H1 (cell line): ENCODE measurements at regions not wholly inside any gene's neighbourhood (a gene's known extent, or its start where the extent isn't known, plus 50 kb on each side); places are given as distances from the start of the nearest gene placed in this dataset.

Experiments used
- CTCF ChIA-PET: fragments of 300-600 bp; sonication (Branson Sonifier 250); formaldehyde crosslinking; loops from one replicate; lab custom pipeline; 2021; ENCODE audit not compliant: partially characterized antibody; lab: Charles Lee
- POLR2A ChIA-PET: fragments of 300-600 bp; sonication (Branson Sonifier 250); formaldehyde crosslinking; loops from one replicate; lab custom pipeline; 2021; ENCODE audit warnings: inconsistent platforms; ENCODE audit not compliant: partially characterized antibody; lab: Charles Lee
- DNase-seq, 2 experiments: peaks; one replicate each; pipeline versions ENCODE4 v3.0.0 to v3.0.0-alpha.2; 2010 to 2022; ENCODE audit warnings: low spot score in 2 of 2, low read depth in 1 of 2, mixed read lengths in 1 of 2
- FAIRE-seq: peaks from 2 replicates; lab custom pipeline; 2011; peaks lifted over from hg19 to GRCh38; lab: Jason Lieb, UNC
- H2AFZ ChIP-seq: 2 replicates; pipeline ENCODE4 v1.8.1; 2012; ENCODE audit warnings: low read length, inconsistent platforms
- H2AK5ac ChIP-seq: 2 replicates; pipeline ENCODE4 v1.6.1; 2013; ENCODE audit warnings: low read depth, low read length
- H2BK120ac ChIP-seq: replicated peaks from 2 replicates; pipeline ENCODE3; 2013; ENCODE audit warnings: low read depth, low read length, inconsistent platforms
- H2BK12ac ChIP-seq: 2 replicates; pipeline ENCODE4 v1.6.1; 2013; ENCODE audit warnings: low read depth, low read length
- H2BK15ac ChIP-seq: 2 replicates; pipeline ENCODE4 v1.6.1; 2013; ENCODE audit warnings: low read length
- H2BK20ac ChIP-seq: 2 replicates; pipeline ENCODE4 v1.6.1; 2013; ENCODE audit warnings: low read length
- H2BK5ac ChIP-seq: 2 replicates; pipeline ENCODE4 v1.6.1; 2013; ENCODE audit warnings: low read depth, low read length
- H3K14ac ChIP-seq: 2 replicates; pipeline ENCODE4 v1.6.1; 2013; ENCODE audit warnings: inconsistent platforms; ENCODE audit not compliant: insufficient read length
- H3K18ac ChIP-seq: 2 replicates; pipeline ENCODE4 v1.6.1; 2013; ENCODE audit warnings: low read length; ENCODE audit errors: extremely low read depth
- H3K23ac ChIP-seq: 2 replicates; pipeline ENCODE4 v1.6.1; 2013; ENCODE audit warnings: inconsistent platforms; ENCODE audit not compliant: insufficient read length
- H3K23me2 ChIP-seq: 2 replicates; pipeline ENCODE4 v1.6.1; 2013; ENCODE audit warnings: low read depth, low read length
- H3K27ac ChIP-seq: 2 replicates; pipeline ENCODE4 v1.6.1; 2011; ENCODE audit warnings: low read depth, low read length, inconsistent platforms
- H3K27me3 ChIP-seq, 4 experiments: replicated peaks in 1 of 4; 1 replicate in 1 of 4; 2 replicates in 3 of 4; pipeline versions ENCODE4 v1.6.1 to v1.8.1; 2011 to 2013; ENCODE audit warnings: low read length in 3 of 4, mild to moderate bottlenecking in 3 of 4, inconsistent platforms in 2 of 4, mixed read lengths in 2 of 4, moderate library complexity in 1 of 4; ENCODE audit not compliant: control insufficient read depth in 3 of 4, insufficient read depth in 3 of 4; ENCODE audit errors: extremely low read depth in 1 of 4
- H3K36me3 ChIP-seq, 4 experiments: 2 replicates each; pipeline versions ENCODE4 v1.6.1 to v1.8.1; 2011 to 2013; ENCODE audit warnings: mild to moderate bottlenecking in 4 of 4, low read length in 3 of 4, moderate library complexity in 2 of 4, control low read depth in 1 of 4, inconsistent platforms in 1 of 4; ENCODE audit not compliant: insufficient read depth in 4 of 4, control insufficient read depth in 2 of 4
- H3K4ac ChIP-seq: replicated peaks from 2 replicates; pipeline ENCODE3; 2013; ENCODE audit warnings: low read length, low read depth, mixed read lengths, inconsistent platforms; ENCODE audit not compliant: insufficient read length
- H3K4me1 ChIP-seq, 4 experiments: replicated peaks in 1 of 4; 1 replicate in 1 of 4; 2 replicates in 3 of 4; pipeline versions ENCODE4 v1.6.1 to v1.8.1; 2011 to 2013; ENCODE audit warnings: low read length in 3 of 4, inconsistent platforms in 2 of 4, mixed read lengths in 1 of 4; ENCODE audit not compliant: insufficient read depth in 4 of 4, control insufficient read depth in 3 of 4
- H3K4me2 ChIP-seq, 2 experiments: 2 replicates each; pipeline versions ENCODE4 v1.6.1 to v1.8.1; 2011 to 2013; ENCODE audit warnings: low read depth in 2 of 2, low read length in 2 of 2, control low read depth in 1 of 2, inconsistent platforms in 1 of 2, mild to moderate bottlenecking in 1 of 2; ENCODE audit not compliant: insufficient read depth in 1 of 2
- H3K4me3 ChIP-seq, 4 experiments: fragments of 200-600, 300-600 bp in 1 of 4; sonication (generic), shearing (Covaris generic), sonication (Bioruptor Twin) in 1 of 4; 2 replicates each; pipeline versions ENCODE4 v1.5.1 to v1.8.1; 2011 to 2016; ENCODE audit warnings: low read length in 4 of 4, low read depth in 3 of 4, control low read depth in 2 of 4, inconsistent platforms in 2 of 4, mild to moderate bottlenecking in 2 of 4, mixed read lengths in 1 of 4, moderate library complexity in 1 of 4; ENCODE audit not compliant: insufficient read depth in 2 of 4; ENCODE audit errors: extremely low read depth in 1 of 4
- H3K56ac ChIP-seq: replicated peaks from 2 replicates; pipeline ENCODE3; 2013; ENCODE audit warnings: low read depth, mild to moderate bottlenecking, mixed read lengths, low read length, inconsistent platforms; ENCODE audit not compliant: insufficient read length
- H3K79me1 ChIP-seq: 2 replicates; pipeline ENCODE4 v1.6.1; 2013; ENCODE audit warnings: low read depth, low read length, control low read depth
- H3K79me2 ChIP-seq, 2 experiments: 2 replicates each; pipeline versions ENCODE4 v1.6.1 to v1.8.1; 2012 to 2013; ENCODE audit warnings: low read length in 2 of 2, mild to moderate bottlenecking in 2 of 2, inconsistent platforms in 1 of 2; ENCODE audit not compliant: insufficient read depth in 2 of 2, control insufficient read depth in 1 of 2
- H3K9ac ChIP-seq, 4 experiments: replicated peaks in 1 of 4; 1 replicate in 1 of 4; 2 replicates in 3 of 4; pipeline versions ENCODE4 v1.6.1 to v1.8.1; 2011 to 2013; ENCODE audit warnings: low read depth in 3 of 4, low read length in 3 of 4, control low read depth in 2 of 4, mild to moderate bottlenecking in 2 of 4, moderate library complexity in 2 of 4, inconsistent platforms in 1 of 4; ENCODE audit errors: extremely low read depth in 1 of 4
- H3K9me3 ChIP-seq, 2 experiments: 2 replicates each; pipeline versions ENCODE4 v1.6.1 to v1.8.1; 2012 to 2013; ENCODE audit warnings: mild to moderate bottlenecking in 2 of 2, moderate library complexity in 2 of 2, control low read depth in 1 of 2, inconsistent platforms in 1 of 2, low read depth in 1 of 2, low read length in 1 of 2, mixed read lengths in 1 of 2; ENCODE audit not compliant: insufficient read depth in 2 of 2
- H4K20me1 ChIP-seq, 2 experiments: replicated peaks in 1 of 2; 2 replicates each; pipeline versions ENCODE3 to v1.8.1; 2011 to 2013; ENCODE audit warnings: inconsistent platforms in 2 of 2, low read length in 2 of 2, mild to moderate bottlenecking in 1 of 2; ENCODE audit not compliant: insufficient read depth in 2 of 2, control insufficient read depth in 1 of 2
- H4K5ac ChIP-seq: 2 replicates; pipeline ENCODE4 v1.6.1; 2013; ENCODE audit warnings: low read length, low read depth, mixed read lengths, inconsistent platforms; ENCODE audit not compliant: insufficient read length
- H4K8ac ChIP-seq: 2 replicates; pipeline ENCODE4 v1.8.0; 2013; ENCODE audit warnings: mild to moderate bottlenecking, moderate library complexity, low read length, inconsistent platforms; ENCODE audit not compliant: insufficient read depth; ENCODE audit errors: extremely low read depth
- H4K91ac ChIP-seq: replicated peaks from 2 replicates; pipeline ENCODE3; 2013; ENCODE audit warnings: low read length, mixed read lengths, inconsistent platforms; ENCODE audit not compliant: insufficient read length
- CHD1 ChIP-seq: IDR thresholded peaks from 2 replicates; pipeline ENCODE4 v1.6.1; 2012; ENCODE audit warnings: low read depth, low read length, improper control_type of control experiment
- CTBP2 ChIP-seq: IDR thresholded peaks from 2 replicates; pipeline ENCODE4 v1.7.0; 2011; ENCODE audit warnings: borderline replicate concordance, mild to moderate bottlenecking, moderate library complexity, mixed read lengths, low read length; ENCODE audit not compliant: insufficient read depth, insufficient read length
- EZH2 ChIP-seq: fragments of 200-600 bp; sonication (generic); IDR thresholded peaks from 2 replicates; pipeline ENCODE4 v1.7.1; 2012; ENCODE audit warnings: low read depth, mild to moderate bottlenecking, moderate library complexity, low read length, inconsistent platforms; ENCODE audit not compliant: severe bottlenecking
- FOSL1 ChIP-seq: IDR thresholded peaks from 2 replicates; pipeline ENCODE4 v1.6.1; 2011; ENCODE audit warnings: mild to moderate bottlenecking, low read depth, low read length, moderate library complexity; ENCODE audit not compliant: insufficient read depth
- JUN ChIP-seq: IDR thresholded peaks from 2 replicates; pipeline ENCODE4 v1.6.1; 2011; ENCODE audit warnings: low read depth, mild to moderate bottlenecking, improper control_type of control experiment, low read length
- KDM5A ChIP-seq: fragments of 200-600 bp; IDR thresholded peaks from 2 replicates; pipeline ENCODE4 v1.7.1; 2012; ENCODE audit warnings: mild to moderate bottlenecking, low read length, inconsistent platforms, mixed read lengths
- NRF1 ChIP-seq: IDR thresholded peaks from 2 replicates; pipeline ENCODE4 v1.6.1; 2011; ENCODE audit warnings: mild to moderate bottlenecking, low read depth, low read length, improper control_type of control experiment
- RFX5 ChIP-seq: IDR thresholded peaks from 2 replicates; pipeline ENCODE4 v1.6.1; 2011; ENCODE audit warnings: low read depth, low read length, improper control_type of control experiment, borderline replicate concordance
- SIN3A ChIP-seq, 2 experiments: IDR thresholded peaks in 1 of 2; conservative IDR thresholded peaks in 1 of 2; 2 replicates each; pipeline ENCODE4 v1.6.1; 2011 to 2012; ENCODE audit warnings: low read length in 2 of 2, improper control_type of control experiment in 1 of 2, low read depth in 1 of 2, mild to moderate bottlenecking in 1 of 2
- SIX5 ChIP-seq: IDR thresholded peaks from 2 replicates; pipeline ENCODE4 v1.6.1; 2011; ENCODE audit warnings: mild to moderate bottlenecking, low read depth, low read length
- TAF1 ChIP-seq: IDR thresholded peaks from 2 replicates; pipeline ENCODE4 v1.6.1; 2011; ENCODE audit warnings: mild to moderate bottlenecking, low read depth, low read length
- WGBS, 2 experiments: shearing (Covaris generic) in 1 of 2; methylation state at CpG; one replicate each; pipeline versions ENCODE4 v1.1.6 to v1.1.7; 2013 to 2015; ENCODE audit warnings: low lambda C conversion rate in 2 of 2, mixed read lengths in 2 of 2, inconsistent platforms in 1 of 2, low coverage in 1 of 2, missing lambda C conversion rate in 1 of 2; ENCODE audit not compliant: insufficient replicate concordance in 2 of 2, insufficient coverage in 1 of 2, insufficient read length in 1 of 2; ENCODE audit errors: extremely low coverage in 1 of 2, missing lambda C conversion rate in 1 of 2; 5-methylcytosine and 5-hydroxymethylcytosine counted together
- TF ChIP-seq, protein P1 (sequence below), 3 experiments: IDR thresholded peaks; 1 replicate in 2 of 3; 2 replicates in 1 of 3; pipeline versions ENCODE4 v1.5.1 to v1.6.1; 2011; ENCODE audit warnings: low read length in 3 of 3, mild to moderate bottlenecking in 3 of 3, inconsistent platforms in 2 of 3, low read depth in 1 of 3, moderate library complexity in 1 of 3; ENCODE audit not compliant: insufficient read depth in 1 of 3; ENCODE audit errors: control extremely low read depth in 1 of 3

DNA sequence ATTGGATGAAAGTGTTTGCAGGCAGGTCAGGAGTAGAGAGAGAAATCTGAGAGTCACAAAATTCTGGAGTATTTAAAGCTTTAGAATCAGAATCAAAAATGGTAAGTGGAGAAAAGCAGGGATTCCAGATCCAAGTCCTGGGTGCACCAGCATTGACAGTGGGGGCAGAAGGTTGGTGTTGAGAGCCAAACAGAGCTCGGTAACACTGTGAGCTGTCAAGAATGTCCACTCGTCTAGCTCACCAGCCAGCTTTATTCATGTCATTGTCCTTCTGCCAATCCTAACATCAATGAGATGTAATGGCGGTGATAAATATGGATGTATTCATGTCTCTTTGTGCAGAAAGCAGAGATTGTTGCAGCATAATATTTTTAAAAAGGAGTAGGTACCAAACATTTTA is 128.8 kb downstream of the KLF6 start:
- Histone ChIP-seq H3K9ac (no peak overlapping the region), H4K20me1 (no peaks in the 10 kb centered on the region), H3K18ac (no peak overlapping the region), H2AFZ (no peak overlapping the region), H3K23me2 (no peaks in the 10 kb centered on the region), H3K27ac (no peak overlapping the region), H3K36me3 (no peaks in the 10 kb centered on the region), H3K4me1 (peaks cover 0 to 3% (median 0%) of the 10 kb centered on the region in 4 experiments; a peak in 1 of 7 replicates), H3K9me3 (peaks cover 4 to 8% of the 10 kb centered on the region in 2 experiments; a peak in 1 of 4 replicates), H3K4ac (no peak overlapping the region), H3K56ac (no peak overlapping the region), H3K4me3 (no peak overlapping the region), H2BK12ac (no peak overlapping the region), H3K23ac (no peak overlapping the region), H2AK5ac (no peak overlapping the region), H4K8ac (no peak overlapping the region), H3K14ac (no peak overlapping the region), H2BK15ac (no peak overlapping the region), H4K91ac (no peak overlapping the region), H2BK20ac (no peak overlapping the region), H2BK120ac (no peak overlapping the region), H3K79me1 (no peaks in the 10 kb centered on the region), H3K79me2 (no peaks in the 10 kb centered on the region), H3K27me3 (no peaks in the 10 kb centered on the region), H2BK5ac (no peak overlapping the region), H4K5ac (no peak overlapping the region), H3K4me2 (no peak overlapping the region)
- ChIA-PET CTCF (interaction anchor here (1.5 kb wide), 1 partner anchor 27 kb away, joined by 4 read pairs; no protein-coding TSS in a partner anchor), POLR2A (no interaction called here)
- 90% methylated on average over 3 of the region's 3 CpGs; no CpG with 5 or more reads in 1 of the 2 experiments for WGBS, 2 experiments
- no peak for DNase-seq
- FAIRE-seq: no peak
- TF ChIP-seq SIX5 (no peak), CHD1 (no peak), SIN3A (conservative IDR thresholded peaks at IDR 0.05 in 1 of 2, IDR thresholded peaks at IDR 0.05 in 1 of 2; ENCODE audit: low read depth in 1 of 2, low read length in 2 of 2) (no peak), KDM5A (no peak), TAF1 (no peak), RFX5 (no peak), JUN (no peak), CTBP2 (no peak), NRF1 (no peak), EZH2 (no peak), FOSL1 (no peak)
- TF ChIP-seq, protein P1, sequence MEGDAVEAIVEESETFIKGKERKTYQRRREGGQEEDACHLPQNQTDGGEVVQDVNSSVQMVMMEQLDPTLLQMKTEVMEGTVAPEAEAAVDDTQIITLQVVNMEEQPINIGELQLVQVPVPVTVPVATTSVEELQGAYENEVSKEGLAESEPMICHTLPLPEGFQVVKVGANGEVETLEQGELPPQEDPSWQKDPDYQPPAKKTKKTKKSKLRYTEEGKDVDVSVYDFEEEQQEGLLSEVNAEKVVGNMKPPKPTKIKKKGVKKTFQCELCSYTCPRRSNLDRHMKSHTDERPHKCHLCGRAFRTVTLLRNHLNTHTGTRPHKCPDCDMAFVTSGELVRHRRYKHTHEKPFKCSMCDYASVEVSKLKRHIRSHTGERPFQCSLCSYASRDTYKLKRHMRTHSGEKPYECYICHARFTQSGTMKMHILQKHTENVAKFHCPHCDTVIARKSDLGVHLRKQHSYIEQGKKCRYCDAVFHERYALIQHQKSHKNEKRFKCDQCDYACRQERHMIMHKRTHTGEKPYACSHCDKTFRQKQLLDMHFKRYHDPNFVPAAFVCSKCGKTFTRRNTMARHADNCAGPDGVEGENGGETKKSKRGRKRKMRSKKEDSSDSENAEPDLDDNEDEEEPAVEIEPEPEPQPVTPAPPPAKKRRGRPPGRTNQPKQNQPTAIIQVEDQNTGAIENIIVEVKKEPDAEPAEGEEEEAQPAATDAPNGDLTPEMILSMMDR (IDR thresholded peaks at IDR 0.05; ENCODE audit: control extremely low read depth in 1 of 3, insufficient read depth in 1 of 3, low read depth in 1 of 3, low read length in 3 of 3): no peak
